ENCODE measurements at regions not wholly inside any gene's neighbourhood (a gene's known extent, or its start where the extent isn't known, plus 50 kb on each side); places are given as distances from the start of the nearest gene placed in this dataset.

- DNase-seq = peak in 1 of 2 donors; percentile 7
- H3K4ac ChIP-seq (ENCODE audit: low read depth, low read length) = no peak overlapping the region
- H3K79me1 ChIP-seq (ENCODE audit: low read length) = no peaks in the 10 kb centered on the region
- H3K9me3 ChIP-seq (ENCODE audit: insufficient read depth, low read depth, low read length) = peaks cover 3% of the 10 kb centered on the region
- H3K36me3 ChIP-seq (ENCODE audit: control insufficient read depth in 1 of 2, insufficient read depth in 2 of 2, low read length in 2 of 2) = no peaks in the 10 kb centered on the region
- no peak overlapping the region for H4K91ac ChIP-seq (ENCODE audit: low read depth, low read length)
- H2BK120ac ChIP-seq (ENCODE audit: insufficient read depth, low read length, poor library complexity) = no peak overlapping the region
- H3K4me3 ChIP-seq (ENCODE audit: low read depth, low read length) = no peak overlapping the region
- no peak overlapping the region for H2AFZ ChIP-seq (ENCODE audit: insufficient read depth, low read length, poor library complexity)
- WGBS (ENCODE audit: extremely low coverage, insufficient coverage, insufficient read length) = no CpG with 5 or more reads among the region's 5 CpGs
- H3K14ac ChIP-seq (ENCODE audit: low read length) = no peak overlapping the region
- no peak overlapping the region for H3K23ac ChIP-seq (ENCODE audit: low read length)
- no peaks in the 10 kb centered on the region for H3K79me2 ChIP-seq (ENCODE audit: control insufficient read depth, insufficient read depth, low read length, poor library complexity)
- no peak overlapping the region for H3K27ac ChIP-seq (ENCODE audit: low read depth, low read length)
- no peak overlapping the region for H3K4me2 ChIP-seq (ENCODE audit: low read length)
- H4K8ac ChIP-seq (ENCODE audit: low read depth, low read length) = no peak overlapping the region
- H3K9ac ChIP-seq (ENCODE audit: low read length) = no peak overlapping the region
- no peak overlapping the region for H2BK12ac ChIP-seq (ENCODE audit: low read length)
- no peaks in the 10 kb centered on the region for H3K27me3 ChIP-seq (ENCODE audit: insufficient read depth, low read length)
- no peak overlapping the region for H2BK5ac ChIP-seq (ENCODE audit: low read depth, low read length, poor library complexity)
- H3K18ac ChIP-seq (ENCODE audit: low read length) = no peak overlapping the region
- no peak overlapping the region for H2AK5ac ChIP-seq (ENCODE audit: low read length)
- H4K12ac ChIP-seq (ENCODE audit: low read depth, low read length) = no peak overlapping the region
- H3K4me1 ChIP-seq (ENCODE audit: control insufficient read depth in 1 of 2, insufficient read depth in 2 of 2, low read length in 2 of 2) = no peaks in the 10 kb centered on the region
Measured at GRCh38 chr3:182315313-182315712, 478.0 kb upstream of the ATP11B start.

DNA sequence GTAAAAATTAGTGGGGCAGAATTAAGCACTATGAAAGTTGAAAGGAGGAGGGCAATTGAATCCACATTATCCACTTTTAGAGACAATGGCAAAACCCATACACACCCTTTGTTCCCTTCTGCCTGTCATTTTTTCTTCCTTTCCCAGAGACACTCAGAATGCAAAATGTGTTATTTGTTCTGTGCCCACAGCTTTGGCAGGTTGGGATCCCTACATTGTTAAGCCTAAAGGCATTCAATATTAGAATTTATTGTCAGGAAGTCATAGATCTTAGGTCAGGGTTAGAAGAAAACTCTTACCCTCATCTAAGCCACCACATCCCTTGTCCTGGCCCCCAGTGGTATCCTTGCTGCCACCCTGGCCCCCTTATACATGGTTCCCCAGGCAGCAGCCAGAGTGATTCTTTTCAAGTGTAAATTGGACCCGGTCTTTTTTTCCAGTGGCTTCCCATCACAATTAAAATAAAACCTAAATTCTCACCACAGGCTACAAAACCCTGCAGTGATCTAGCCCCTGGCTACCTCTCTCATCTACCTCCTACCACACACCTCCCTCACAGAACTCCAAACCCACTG lies 470.1 kb upstream of the ATP11B start:
- no CpG with 5 or more reads among the region's 1 CpG for WGBS (ENCODE audit: extremely low coverage, insufficient coverage, insufficient read length)

DNA sequence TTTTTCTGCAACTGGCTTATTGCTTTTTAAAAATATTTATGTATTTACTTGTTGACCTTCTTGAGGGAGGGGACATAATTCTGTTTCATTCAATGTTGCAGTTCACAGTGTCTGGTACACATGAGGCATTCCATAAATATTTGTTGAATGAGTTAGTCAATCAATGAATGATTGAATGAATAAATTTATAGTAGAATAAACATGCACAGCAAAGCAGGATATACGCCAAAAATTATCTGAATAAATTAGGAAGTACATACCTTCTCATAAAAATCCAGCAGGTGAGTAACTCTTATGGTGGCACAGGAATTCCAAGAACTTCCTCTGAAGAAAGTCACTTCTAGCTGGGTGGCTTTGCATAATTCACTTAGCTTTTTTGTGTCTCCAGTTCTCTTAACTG lies 469.4 kb upstream of the ATP11B start:
- H3K23ac ChIP-seq (ENCODE audit: low read length) = no peak overlapping the region
- no peaks in the 10 kb centered on the region for H3K9me3 ChIP-seq (ENCODE audit: insufficient read depth, low read depth, low read length)
- no peaks in the 10 kb centered on the region for H3K79me2 ChIP-seq (ENCODE audit: control insufficient read depth, insufficient read depth, low read length, poor library complexity)
- H2AFZ ChIP-seq (ENCODE audit: insufficient read depth, low read length, poor library complexity) = no peak overlapping the region
- no peak overlapping the region for H3K4ac ChIP-seq (ENCODE audit: low read depth, low read length)
- H3K79me1 ChIP-seq (ENCODE audit: low read length) = no peaks in the 10 kb centered on the region
- no peak overlapping the region for H3K14ac ChIP-seq (ENCODE audit: low read length)
- no peak overlapping the region for H2BK5ac ChIP-seq (ENCODE audit: low read depth, low read length, poor library complexity)
- no peak overlapping the region for H3K9ac ChIP-seq (ENCODE audit: low read length)
- no peak overlapping the region for H3K18ac ChIP-seq (ENCODE audit: low read length)
- H3K4me2 ChIP-seq (ENCODE audit: low read length) = no peak overlapping the region
- no peak overlapping the region for H4K12ac ChIP-seq (ENCODE audit: low read depth, low read length)
- H3K36me3 ChIP-seq (ENCODE audit: control insufficient read depth in 1 of 2, insufficient read depth in 2 of 2, low read length in 2 of 2) = no peaks in the 10 kb centered on the region
- no peak overlapping the region for H2AK5ac ChIP-seq (ENCODE audit: low read length)
- DNase-seq = peak in 1 of 2 donors; percentile 31
- no peaks in the 10 kb centered on the region for H3K27me3 ChIP-seq (ENCODE audit: insufficient read depth, low read length)
- H4K8ac ChIP-seq (ENCODE audit: low read depth, low read length) = no peak overlapping the region
- WGBS (ENCODE audit: extremely low coverage, insufficient coverage, insufficient read length) = no CpG with 5 or more reads among the region's 1 CpG
- H3K27ac ChIP-seq (ENCODE audit: low read depth, low read length) = no peak overlapping the region
- H4K91ac ChIP-seq (ENCODE audit: low read depth, low read length) = no peak overlapping the region
- H2BK120ac ChIP-seq (ENCODE audit: insufficient read depth, low read length, poor library complexity) = no peak overlapping the region
- no peak overlapping the region for H3K4me3 ChIP-seq (ENCODE audit: low read depth, low read length)
- no peak overlapping the region for H2BK12ac ChIP-seq (ENCODE audit: low read length)
- H3K4me1 ChIP-seq (ENCODE audit: control insufficient read depth in 1 of 2, insufficient read depth in 2 of 2, low read length in 2 of 2) = no peaks in the 10 kb centered on the region

More for the DNA sequence above, 470.1 kb upstream of the ATP11B start:
- H4K91ac ChIP-seq (ENCODE audit: low read depth, low read length) = no peak overlapping the region
- no peaks in the 10 kb centered on the region for H3K36me3 ChIP-seq (ENCODE audit: control insufficient read depth in 1 of 2, insufficient read depth in 2 of 2, low read length in 2 of 2)
- no peak overlapping the region for H3K4me3 ChIP-seq (ENCODE audit: low read depth, low read length)
- H3K27me3 ChIP-seq (ENCODE audit: insufficient read depth, low read length) = no peaks in the 10 kb centered on the region
- no peak overlapping the region for H2AFZ ChIP-seq (ENCODE audit: insufficient read depth, low read length, poor library complexity)
- no peak overlapping the region for H3K9ac ChIP-seq (ENCODE audit: low read length)
- H3K4me1 ChIP-seq (ENCODE audit: control insufficient read depth in 1 of 2, insufficient read depth in 2 of 2, low read length in 2 of 2) = no peaks in the 10 kb centered on the region
- H3K9me3 ChIP-seq (ENCODE audit: insufficient read depth, low read depth, low read length) = no peaks in the 10 kb centered on the region
- no peak overlapping the region for H3K23ac ChIP-seq (ENCODE audit: low read length)
- H4K12ac ChIP-seq (ENCODE audit: low read depth, low read length) = no peak overlapping the region
- no peaks in the 10 kb centered on the region for H3K79me2 ChIP-seq (ENCODE audit: control insufficient read depth, insufficient read depth, low read length, poor library complexity)
- H3K18ac ChIP-seq (ENCODE audit: low read length) = no peak overlapping the region
- H3K14ac ChIP-seq (ENCODE audit: low read length) = no peak overlapping the region
- H2BK5ac ChIP-seq (ENCODE audit: low read depth, low read length, poor library complexity) = no peak overlapping the region
- H3K4me2 ChIP-seq (ENCODE audit: low read length) = no peak overlapping the region
- no peak for DNase-seq
- H2BK120ac ChIP-seq (ENCODE audit: insufficient read depth, low read length, poor library complexity) = no peak overlapping the region
- no peak overlapping the region for H3K27ac ChIP-seq (ENCODE audit: low read depth, low read length)
- H3K79me1 ChIP-seq (ENCODE audit: low read length) = no peaks in the 10 kb centered on the region
- no peak overlapping the region for H4K8ac ChIP-seq (ENCODE audit: low read depth, low read length)
- H3K4ac ChIP-seq (ENCODE audit: low read depth, low read length) = no peak overlapping the region
- H2AK5ac ChIP-seq (ENCODE audit: low read length) = no peak overlapping the region
- no peak overlapping the region for H2BK12ac ChIP-seq (ENCODE audit: low read length)

- Histone ChIP-seq H3K9me3 (ENCODE audit: insufficient read depth, low read depth, low read length) (no peaks in the 10 kb centered on the region), H3K14ac (ENCODE audit: low read length) (no peak overlapping the region), H3K23ac (ENCODE audit: low read length) (no peak overlapping the region), H3K79me2 (ENCODE audit: control insufficient read depth, insufficient read depth, low read length, poor library complexity) (no peaks in the 10 kb centered on the region), H4K91ac (ENCODE audit: low read depth, low read length) (no peak overlapping the region), H3K4me3 (ENCODE audit: low read depth, low read length) (no peak overlapping the region), H3K36me3 (ENCODE audit: control insufficient read depth in 1 of 2, insufficient read depth in 2 of 2, low read length in 2 of 2) (no peaks in the 10 kb centered on the region), H4K8ac (ENCODE audit: low read depth, low read length) (no peak overlapping the region), H2AFZ (ENCODE audit: insufficient read depth, low read length, poor library complexity) (no peak overlapping the region), H3K27ac (ENCODE audit: low read depth, low read length) (no peak overlapping the region), H3K4ac (ENCODE audit: low read depth, low read length) (no peak overlapping the region), H3K18ac (ENCODE audit: low read length) (no peak overlapping the region), H4K12ac (ENCODE audit: low read depth, low read length) (no peak overlapping the region), H3K9ac (ENCODE audit: low read length) (no peak overlapping the region), H3K4me1 (ENCODE audit: control insufficient read depth in 1 of 2, insufficient read depth in 2 of 2, low read length in 2 of 2) (no peaks in the 10 kb centered on the region), H2BK120ac (ENCODE audit: insufficient read depth, low read length, poor library complexity) (no peak overlapping the region), H3K27me3 (ENCODE audit: insufficient read depth, low read length) (no peaks in the 10 kb centered on the region), H2BK5ac (ENCODE audit: low read depth, low read length, poor library complexity) (no peak overlapping the region), H2BK12ac (ENCODE audit: low read length) (peak overlapping the region; percentile 30), H2AK5ac (ENCODE audit: low read length) (no peak overlapping the region), H3K79me1 (ENCODE audit: low read length) (no peaks in the 10 kb centered on the region), H3K4me2 (ENCODE audit: low read length) (no peak overlapping the region)
- WGBS (ENCODE audit: extremely low coverage, insufficient coverage, insufficient read length) = no CpG with 5 or more reads among the region's 10 CpGs
- DNase-seq = no peak
Measured at GRCh38 chr3:182325213-182325950, 467.9 kb upstream of the ATP11B start.
